Fibroblast of peridontal ligament (primary cell): ENCODE measurements at regions not wholly inside any gene's neighbourhood (a gene's known extent, or its start where the extent isn't known, plus 50 kb on each side); places are given as distances from the start of the nearest gene placed in this dataset.
"Not testable (repeated sequence)": the region's sequence is repeated elsewhere in the genome, so short reads cannot be mapped to it uniquely, and the experiment has no call there.

ENCODE experiments used
- DNase-seq: peaks from one replicate; pipeline ENCODE4 v3.0.0-alpha.2; 2010; ENCODE audit errors: extremely low read depth

DNA sequence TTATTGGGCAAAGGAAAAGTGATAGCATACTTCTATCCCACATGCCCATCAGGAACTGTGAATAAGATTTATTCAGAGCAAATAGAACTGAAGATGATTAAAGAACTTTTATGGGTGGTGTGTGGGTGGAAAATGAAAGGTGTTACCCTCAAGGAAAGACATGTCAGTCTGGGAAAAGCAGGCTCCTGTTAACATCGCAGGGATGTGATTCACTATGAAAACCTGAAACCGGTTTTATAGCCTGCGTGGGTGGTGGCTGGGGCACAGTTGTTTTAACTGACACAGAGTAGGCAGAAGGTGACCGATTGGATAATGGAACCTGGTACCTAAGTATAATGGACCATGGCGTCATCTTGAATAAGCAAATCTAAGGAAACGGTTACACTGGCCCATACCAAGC is 61.3 kb upstream of the CASK start:
- no peak for DNase-seq

DNA sequence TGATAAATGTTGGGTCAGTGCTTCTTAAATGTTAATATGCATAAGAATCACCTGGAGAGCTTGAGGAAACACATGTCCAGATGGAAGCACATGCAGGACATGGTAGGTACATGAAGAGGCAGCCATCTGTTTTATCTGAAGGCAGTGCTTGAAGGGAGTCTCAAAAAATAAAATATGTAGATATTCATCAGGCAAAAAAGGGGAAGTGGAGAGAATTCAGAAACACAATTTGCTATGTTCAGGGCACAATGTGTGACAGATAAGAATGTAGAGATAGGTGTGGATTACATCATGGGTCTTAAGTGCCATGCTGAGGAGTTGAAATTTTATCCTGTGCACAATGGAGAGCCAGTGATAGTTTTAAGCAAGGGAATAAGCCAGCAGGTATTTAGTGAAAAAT is 59.6 kb upstream of the CASK start:
- no peak for DNase-seq

GRCh38 chrX:41981481-41982013 is 58.2 kb upstream of the CASK start:
- no peak for DNase-seq

DNA sequence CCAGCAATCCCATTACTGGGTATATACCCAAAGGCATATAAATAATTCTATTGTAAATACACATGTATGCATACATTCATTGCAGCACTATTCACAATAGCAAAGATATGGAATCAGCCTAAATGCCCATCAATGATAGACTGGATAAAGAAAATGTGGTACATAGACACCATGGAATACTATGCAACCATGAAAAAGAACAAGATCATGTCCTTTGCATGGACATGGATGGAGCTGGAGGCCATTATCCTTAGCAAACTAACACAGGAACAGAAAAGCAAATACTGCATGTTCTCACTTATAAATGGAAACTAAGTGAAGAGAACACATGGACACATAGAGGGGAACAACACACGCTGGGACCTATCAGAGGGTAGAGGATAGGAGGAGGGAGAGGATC is 51.3 kb upstream of the CASK start:
- not testable (repeated sequence) for DNase-seq

GRCh38 chrX:41973208-41973607 is 49.9 kb upstream of the CASK start:
- no peak for DNase-seq
